Tibial nerve (tissue), 4 donors: ENCODE measurements at regions not wholly inside any gene's neighbourhood (a gene's known extent, or its start where the extent isn't known, plus 50 kb on each side); places are given as distances from the start of the nearest gene placed in this dataset.
"Not testable (repeated sequence)": the region's sequence is repeated elsewhere in the genome, so short reads cannot be mapped to it uniquely, and the experiment has no call there.

Source experiments
- DNase-seq, 2 donors: peaks; one replicate each; pipeline ENCODE4 v3.0.0-alpha.2; 2019; ENCODE audit warnings: low spot score in 2 of 2
- H3K27ac ChIP-seq, 4 donors: fragments of 200-600 bp; sonication (generic) in 3 of 4; one replicate each; pipeline ENCODE4 v1.5.1; 2017 to 2019; ENCODE audit warnings: mild to moderate bottlenecking in 1 of 4
- H3K27me3 ChIP-seq, 2 donors: fragments of 200-600 bp; sonication (generic) in 1 of 2; one replicate each; pipeline versions ENCODE4 v1.5.1 to v1.6.0; 2017 to 2019
- H3K36me3 ChIP-seq, 3 donors: fragments of 200-600 bp; sonication (generic); one replicate each; pipeline ENCODE4 v1.5.1; 2018 to 2019
- H3K4me1 ChIP-seq, 4 donors: fragments of 200-600 bp; sonication (generic) in 3 of 4; one replicate each; pipeline ENCODE4 v1.5.1; 2017 to 2019
- H3K4me3 ChIP-seq, 4 donors: fragments of 200-600 bp; sonication (generic) in 3 of 4; one replicate each; pipeline ENCODE4 v1.5.1; 2017 to 2019; ENCODE audit warnings: mild to moderate bottlenecking in 1 of 4, moderate library complexity in 1 of 4
- H3K9me3 ChIP-seq, 4 donors: fragments of 200-600 bp; sonication (generic) in 3 of 4; one replicate each; pipeline ENCODE4 v1.5.1; 2017 to 2019
- EP300 ChIP-seq, 2 donors: sonication (generic); formaldehyde crosslinking; IDR thresholded peaks; one replicate each; pipeline ENCODE4 v1.6.1; 2017; ENCODE audit warnings: antibody characterized with exemption in 2 of 2, mild to moderate bottlenecking in 1 of 2
- POLR2A ChIP-seq, 2 donors: fragments of 450-650 bp; IDR thresholded peaks; one replicate each; pipeline ENCODE4 v1.6.1; 2017; ENCODE audit warnings: antibody characterized with exemption in 2 of 2, mild to moderate bottlenecking in 2 of 2, moderate library complexity in 2 of 2
- WGBS, 2 donors: methylation state at CpG; one replicate each; pipeline ENCODE4 v1.1.5; 2018; 5-methylcytosine and 5-hydroxymethylcytosine counted together
- TF ChIP-seq, protein P1 (sequence below), 5 experiments: fragments of 200-600 bp in 3 of 5; fragments of 450-650 bp in 2 of 5; sonication (generic) in 3 of 5; IDR thresholded peaks; one replicate each; pipeline ENCODE4 v1.5.1; 2016 to 2019; ENCODE audit warnings: antibody characterized with exemption in 5 of 5, mild to moderate bottlenecking in 3 of 5, moderate library complexity in 2 of 5

DNA sequence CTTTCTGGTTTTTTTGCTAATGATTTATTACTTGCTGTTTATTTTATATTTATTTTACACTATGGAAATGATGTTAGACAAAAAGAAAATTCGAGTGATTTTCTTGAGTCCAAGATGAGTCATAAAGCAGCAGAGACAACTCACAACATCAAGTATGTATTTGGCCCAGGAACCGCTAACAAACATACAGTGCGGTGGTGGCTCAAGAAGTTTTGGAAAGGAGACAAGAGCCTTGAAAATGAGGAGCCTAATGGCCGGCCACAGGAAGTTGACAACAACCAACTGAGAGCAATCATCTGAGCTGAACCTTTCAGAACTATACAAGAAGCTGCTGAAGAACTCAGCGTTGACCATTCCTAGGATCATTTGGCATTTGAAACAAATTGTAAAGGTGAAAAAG, 594.1 kb downstream of the SATB2 start:
- H3K27me3 ChIP-seq, result no peaks in the 10 kb centered on the region
- no peak for DNase-seq
- H3K36me3 ChIP-seq, result no peaks in the 10 kb centered on the region
- no peaks in the 10 kb centered on the region for H3K4me1 ChIP-seq
- WGBS, 2 donors, result 77 to 79% methylated on average over 5 of the region's 5 CpGs
- H3K9me3 ChIP-seq, result peaks cover 0 to 14% (median 0%) of the 10 kb centered on the region in 4 donors
- TF ChIP-seq, protein P1, sequence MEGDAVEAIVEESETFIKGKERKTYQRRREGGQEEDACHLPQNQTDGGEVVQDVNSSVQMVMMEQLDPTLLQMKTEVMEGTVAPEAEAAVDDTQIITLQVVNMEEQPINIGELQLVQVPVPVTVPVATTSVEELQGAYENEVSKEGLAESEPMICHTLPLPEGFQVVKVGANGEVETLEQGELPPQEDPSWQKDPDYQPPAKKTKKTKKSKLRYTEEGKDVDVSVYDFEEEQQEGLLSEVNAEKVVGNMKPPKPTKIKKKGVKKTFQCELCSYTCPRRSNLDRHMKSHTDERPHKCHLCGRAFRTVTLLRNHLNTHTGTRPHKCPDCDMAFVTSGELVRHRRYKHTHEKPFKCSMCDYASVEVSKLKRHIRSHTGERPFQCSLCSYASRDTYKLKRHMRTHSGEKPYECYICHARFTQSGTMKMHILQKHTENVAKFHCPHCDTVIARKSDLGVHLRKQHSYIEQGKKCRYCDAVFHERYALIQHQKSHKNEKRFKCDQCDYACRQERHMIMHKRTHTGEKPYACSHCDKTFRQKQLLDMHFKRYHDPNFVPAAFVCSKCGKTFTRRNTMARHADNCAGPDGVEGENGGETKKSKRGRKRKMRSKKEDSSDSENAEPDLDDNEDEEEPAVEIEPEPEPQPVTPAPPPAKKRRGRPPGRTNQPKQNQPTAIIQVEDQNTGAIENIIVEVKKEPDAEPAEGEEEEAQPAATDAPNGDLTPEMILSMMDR (IDR thresholded peaks at IDR 0.05), result no peak
- TF ChIP-seq EP300 (IDR thresholded peaks at IDR 0.05) (no peak), POLR2A (IDR thresholded peaks at IDR 0.05) (no peak)
- H3K4me3 ChIP-seq, result no peak overlapping the region
- no peak overlapping the region for H3K27ac ChIP-seq

- Histone ChIP-seq H3K27me3 (no peaks in the 10 kb centered on the region), H3K4me3 (no peak overlapping the region), H3K9me3 (peaks cover 0 to 30% (median 1%) of the 10 kb centered on the region in 4 donors), H3K27ac (no peak overlapping the region), H3K4me1 (no peaks in the 10 kb centered on the region), H3K36me3 (no peaks in the 10 kb centered on the region)
- WGBS, 2 donors, result 92 to 97% methylated on average over 2 of the region's 2 CpGs
- TF ChIP-seq EP300 (IDR thresholded peaks at IDR 0.05) (no peak), POLR2A (IDR thresholded peaks at IDR 0.05) (no peak)
- TF ChIP-seq, protein P1 (IDR thresholded peaks at IDR 0.05), result no peak
- no peak for DNase-seq
Measured at GRCh38 chr2:198861080-198861479, 596.7 kb downstream of the SATB2 start.

DNA sequence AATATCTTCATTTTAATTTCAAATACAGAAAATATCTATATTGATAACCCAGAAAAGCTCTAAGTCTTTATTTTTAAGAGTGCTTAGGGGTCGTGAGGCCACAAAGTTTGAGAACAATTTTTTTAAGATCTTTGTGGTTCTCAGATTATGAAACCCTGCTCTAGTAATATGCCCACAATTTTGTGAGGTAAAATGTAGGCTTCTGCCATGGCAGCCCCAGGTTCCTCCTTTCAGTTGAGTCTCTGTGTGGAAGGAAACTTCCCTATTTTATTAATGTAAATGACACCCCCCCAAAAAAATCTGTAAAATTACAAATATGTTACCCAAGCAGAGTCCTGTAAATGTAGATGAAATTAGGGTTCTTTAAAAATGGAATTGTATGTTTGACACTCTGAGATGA, 600.5 kb downstream of the SATB2 start:
- H3K27me3 ChIP-seq, result no peaks in the 10 kb centered on the region
- H3K4me1 ChIP-seq, result no peaks in the 10 kb centered on the region
- no peak overlapping the region for H3K4me3 ChIP-seq
- H3K36me3 ChIP-seq, result no peaks in the 10 kb centered on the region
- DNase-seq, result no peak
- no peak for TF ChIP-seq POLR2A (IDR thresholded peaks at IDR 0.05)
- TF ChIP-seq EP300 (IDR thresholded peaks at IDR 0.05), result no peak
- TF ChIP-seq, protein P1 (IDR thresholded peaks at IDR 0.05), result no peak
- no peak overlapping the region for H3K27ac ChIP-seq
- H3K9me3 ChIP-seq, result peaks cover 0 to 34% (median 1%) of the 10 kb centered on the region in 4 donors
- WGBS, 2 donors, result 71 to 80% methylated on average over 1 of the region's 1 CpG

GRCh38 chr2:198855746-198856145, 602.0 kb downstream of the SATB2 start:
- not testable (repeated sequence) for H3K4me1 ChIP-seq, DNase-seq, H3K4me3 ChIP-seq, H3K27ac ChIP-seq, H3K36me3 ChIP-seq, H3K27me3 ChIP-seq
- WGBS, 2 donors, result 87 to 90% methylated on average over 6 of the region's 6 CpGs
- peaks cover 0 to 34% (median 1%) of the 10 kb centered on the region in 4 donors for H3K9me3 ChIP-seq

DNA sequence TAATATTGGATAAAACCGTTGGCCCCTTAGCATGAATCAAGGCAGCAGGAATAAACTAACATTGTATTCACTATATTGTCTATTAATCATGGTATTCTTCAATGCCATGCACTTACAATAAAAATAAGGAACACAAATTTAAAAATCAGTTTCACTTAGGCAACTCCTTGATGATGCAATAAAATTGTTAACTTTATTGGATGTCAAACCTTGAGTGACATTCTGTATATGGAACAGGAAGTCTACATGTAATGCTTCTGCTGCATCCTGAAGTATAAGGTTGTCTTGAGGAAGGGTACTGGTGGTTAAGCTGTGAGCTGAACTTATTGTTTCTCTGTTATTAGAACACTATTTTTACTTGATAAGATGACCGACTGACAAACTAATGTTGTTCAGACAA, 605.5 kb downstream of the SATB2 start:
- WGBS, 2 donors, result 83% methylated on average over 2 of the region's 2 CpGs
- no peak overlapping the region for H3K27ac ChIP-seq
- TF ChIP-seq, protein P1 (IDR thresholded peaks at IDR 0.05), result no peak
- TF ChIP-seq EP300 (IDR thresholded peaks at IDR 0.05) (no peak), POLR2A (IDR thresholded peaks at IDR 0.05) (no peak)
- peaks cover 0 to 7% (median 1%) of the 10 kb centered on the region in 4 donors for H3K9me3 ChIP-seq
- H3K27me3 ChIP-seq, result no peaks in the 10 kb centered on the region
- no peaks in the 10 kb centered on the region for H3K36me3 ChIP-seq
- no peak for DNase-seq
- no peaks in the 10 kb centered on the region for H3K4me1 ChIP-seq
- H3K4me3 ChIP-seq, result no peak overlapping the region

DNA sequence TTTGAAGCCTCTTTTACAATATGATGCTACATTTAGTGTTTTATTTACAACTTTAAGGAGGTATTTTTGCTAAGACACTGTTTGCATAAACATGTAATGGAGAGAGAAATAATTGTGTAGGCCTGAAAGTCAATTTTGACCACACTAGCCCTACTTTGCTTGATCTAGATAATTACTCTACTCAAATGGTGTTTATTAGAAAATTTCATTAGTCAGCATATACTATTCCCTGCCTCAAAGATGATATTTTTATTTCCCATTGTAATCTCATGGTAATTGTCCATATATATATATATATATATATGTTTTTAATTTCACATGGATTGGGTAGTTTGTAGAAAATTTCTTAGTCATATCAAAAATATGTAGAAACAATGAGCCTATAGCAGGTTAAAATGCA, 632.2 kb downstream of the SATB2 start:
- TF ChIP-seq, protein P1 (IDR thresholded peaks at IDR 0.05), result no peak
- no peak for TF ChIP-seq POLR2A (IDR thresholded peaks at IDR 0.05)
- no peak for TF ChIP-seq EP300 (IDR thresholded peaks at IDR 0.05)
- no peak overlapping the region for H3K4me3 ChIP-seq
- H3K27ac ChIP-seq, result no peak overlapping the region
- H3K9me3 ChIP-seq, result peaks cover 0 to 5% (median 0%) of the 10 kb centered on the region in 4 donors
- H3K4me1 ChIP-seq, result no peaks in the 10 kb centered on the region
- DNase-seq, result no peak
- H3K36me3 ChIP-seq, result no peaks in the 10 kb centered on the region
- H3K27me3 ChIP-seq, result no peaks in the 10 kb centered on the region
